ENCODE measurements at regions not wholly inside any gene's neighbourhood (a gene's known extent, or its start where the extent isn't known, plus 50 kb on each side); places are given as distances from the start of the nearest gene placed in this dataset.
A peak's percentile ranks its signal among the peaks of the same experiment; 100 is the strongest.
"Not testable (repeated sequence)": the region's sequence is repeated elsewhere in the genome, so short reads cannot be mapped to it uniquely, and the experiment has no call there.

GRCh38 chr4:65007841-65008439, 598.7 kb upstream of the TECRL start:
- H3K9me3 ChIP-seq (replicated peaks), result no peaks in the 10 kb centered on the region
- no peaks in the 10 kb centered on the region for H3K36me3 ChIP-seq
- H3K27ac ChIP-seq, result no peak overlapping the region
- H3K4me1 ChIP-seq (replicated peaks), result no peaks in the 10 kb centered on the region
- H3K4me3 ChIP-seq, result no peak overlapping the region
- H3K27me3 ChIP-seq (replicated peaks), result no peaks in the 10 kb centered on the region
- peak in 1 of 2 experiments; percentile 3 for DNase-seq (ENCODE audit: low read depth in 1 of 2, low spot score in 2 of 2)

GRCh38 chr4:64975177-64975576, 565.9 kb upstream of the TECRL start:
- Histone ChIP-seq H3K4me3 (no peak overlapping the region), H3K36me3 (no peaks in the 10 kb centered on the region), H3K27me3 (replicated peaks) (no peaks in the 10 kb centered on the region), H3K27ac (no peak overlapping the region), H3K9me3 (replicated peaks) (no peaks in the 10 kb centered on the region), H3K4me1 (replicated peaks) (no peaks in the 10 kb centered on the region)
- DNase-seq (ENCODE audit: low read depth in 1 of 2, low spot score in 2 of 2), result no peak

GRCh38 chr4:64969081-64969480, 559.8 kb upstream of the TECRL start:
- H3K4me3 ChIP-seq, result no peak overlapping the region
- no peaks in the 10 kb centered on the region for H3K9me3 ChIP-seq (replicated peaks)
- H3K36me3 ChIP-seq, result no peaks in the 10 kb centered on the region
- no peak overlapping the region for H3K27ac ChIP-seq
- no peaks in the 10 kb centered on the region for H3K4me1 ChIP-seq (replicated peaks)
- H3K27me3 ChIP-seq (replicated peaks), result no peaks in the 10 kb centered on the region
- no peak for DNase-seq (ENCODE audit: low read depth in 1 of 2, low spot score in 2 of 2)

- Histone ChIP-seq H3K27ac (no peak overlapping the region), H3K4me3 (no peak overlapping the region), H3K4me1 (replicated peaks) (no peaks in the 10 kb centered on the region), H3K27me3 (replicated peaks) (no peaks in the 10 kb centered on the region), H3K9me3 (replicated peaks) (no peaks in the 10 kb centered on the region), H3K36me3 (no peaks in the 10 kb centered on the region)
- no peak for DNase-seq (ENCODE audit: low read depth in 1 of 2, low spot score in 2 of 2)
These were observed 558.0 kb upstream of the TECRL start for GRCh38 chr4:64967286-64967685.

GRCh38 chr4:64960516-64960915, 551.3 kb upstream of the TECRL start:
- no peak overlapping the region for H3K27ac ChIP-seq
- H3K4me1 ChIP-seq (replicated peaks), result no peaks in the 10 kb centered on the region
- DNase-seq (ENCODE audit: low read depth in 1 of 2, low spot score in 2 of 2), result no peak
- H3K9me3 ChIP-seq (replicated peaks), result no peaks in the 10 kb centered on the region
- H3K36me3 ChIP-seq, result no peaks in the 10 kb centered on the region
- no peaks in the 10 kb centered on the region for H3K27me3 ChIP-seq (replicated peaks)
- H3K4me3 ChIP-seq, result no peak overlapping the region

GRCh38 chr4:64940698-64941097, 531.4 kb upstream of the TECRL start:
- Histone ChIP-seq H3K27ac (no peak overlapping the region), H3K36me3 (no peaks in the 10 kb centered on the region), H3K27me3 (replicated peaks) (no peaks in the 10 kb centered on the region), H3K9me3 (replicated peaks) (no peaks in the 10 kb centered on the region), H3K4me1 (replicated peaks) (no peaks in the 10 kb centered on the region), H3K4me3 (no peak overlapping the region)
- no peak for DNase-seq (ENCODE audit: low read depth in 1 of 2, low spot score in 2 of 2)

- Histone ChIP-seq H3K36me3 (no peaks in the 10 kb centered on the region), H3K27me3 (replicated peaks) (no peaks in the 10 kb centered on the region)
- DNase-seq (ENCODE audit: low read depth in 1 of 2, low spot score in 2 of 2), result no peak
These were observed 526.3 kb upstream of the TECRL start for GRCh38 chr4:64935469-64936001.

GRCh38 chr4:64911846-64912245, 502.6 kb upstream of the TECRL start:
- no peaks in the 10 kb centered on the region for H3K27me3 ChIP-seq (replicated peaks)
- H3K4me3 ChIP-seq, result no peak overlapping the region
- H3K9me3 ChIP-seq (replicated peaks), result no peaks in the 10 kb centered on the region
- no peaks in the 10 kb centered on the region for H3K36me3 ChIP-seq
- no peaks in the 10 kb centered on the region for H3K4me1 ChIP-seq (replicated peaks)
- H3K27ac ChIP-seq, result no peak overlapping the region
- no peak for DNase-seq (ENCODE audit: low read depth in 1 of 2, low spot score in 2 of 2)

More at GRCh38 chr4:64935469-64936001, 526.3 kb upstream of the TECRL start:
- Histone ChIP-seq H3K27ac (no peak overlapping the region), H3K4me1 (replicated peaks) (no peaks in the 10 kb centered on the region), H3K9me3 (replicated peaks) (no peaks in the 10 kb centered on the region), H3K4me3 (no peak overlapping the region)

GRCh38 chr4:64903986-64904385, 494.7 kb upstream of the TECRL start:
- H3K4me3 ChIP-seq, result no peak overlapping the region
- H3K36me3 ChIP-seq, result no peaks in the 10 kb centered on the region
- no peaks in the 10 kb centered on the region for H3K27me3 ChIP-seq (replicated peaks)
- H3K27ac ChIP-seq, result no peak overlapping the region
- no peak for DNase-seq (ENCODE audit: low read depth in 1 of 2, low spot score in 2 of 2)
- H3K4me1 ChIP-seq (replicated peaks), result no peaks in the 10 kb centered on the region
- no peaks in the 10 kb centered on the region for H3K9me3 ChIP-seq (replicated peaks)

GRCh38 chr4:64899563-64899962, 490.3 kb upstream of the TECRL start:
- Histone ChIP-seq H3K36me3 (no peaks in the 10 kb centered on the region), H3K9me3 (replicated peaks) (no peaks in the 10 kb centered on the region), H3K27ac (no peak overlapping the region), H3K4me1 (replicated peaks) (no peaks in the 10 kb centered on the region), H3K27me3 (replicated peaks) (no peaks in the 10 kb centered on the region), H3K4me3 (no peak overlapping the region)
- no peak for DNase-seq (ENCODE audit: low read depth in 1 of 2, low spot score in 2 of 2)

GRCh38 chr4:64899030-64899429, 489.8 kb upstream of the TECRL start:
- DNase-seq (ENCODE audit: low read depth in 1 of 2, low spot score in 2 of 2); H3K9me3 ChIP-seq (replicated peaks); H3K27me3 ChIP-seq (replicated peaks): not testable (repeated sequence)

GRCh38 chr4:64897683-64898082, 488.4 kb upstream of the TECRL start:
- no peak for DNase-seq (ENCODE audit: low read depth in 1 of 2, low spot score in 2 of 2)
- no peaks in the 10 kb centered on the region for H3K36me3 ChIP-seq
- H3K4me1 ChIP-seq (replicated peaks), result no peaks in the 10 kb centered on the region
- no peak overlapping the region for H3K27ac ChIP-seq
- H3K9me3 ChIP-seq (replicated peaks), result no peaks in the 10 kb centered on the region
- no peaks in the 10 kb centered on the region for H3K27me3 ChIP-seq (replicated peaks)
- no peak overlapping the region for H3K4me3 ChIP-seq

More at GRCh38 chr4:64899030-64899429, 489.8 kb upstream of the TECRL start:
- H3K36me3 ChIP-seq; H3K27ac ChIP-seq; H3K4me1 ChIP-seq (replicated peaks); H3K4me3 ChIP-seq: not testable (repeated sequence)

- Histone ChIP-seq H3K36me3 (no peaks in the 10 kb centered on the region), H3K4me3 (no peak overlapping the region), H3K27ac (no peak overlapping the region), H3K9me3 (replicated peaks) (no peaks in the 10 kb centered on the region), H3K27me3 (replicated peaks) (no peaks in the 10 kb centered on the region), H3K4me1 (replicated peaks) (no peaks in the 10 kb centered on the region)
- DNase-seq (ENCODE audit: low read depth in 1 of 2, low spot score in 2 of 2), result no peak
These were observed 485.8 kb upstream of the TECRL start for GRCh38 chr4:64895031-64895430.

GRCh38 chr4:64893205-64893604, 484.0 kb upstream of the TECRL start:
- no peak for DNase-seq (ENCODE audit: low read depth in 1 of 2, low spot score in 2 of 2)
- Histone ChIP-seq H3K36me3 (no peaks in the 10 kb centered on the region), H3K9me3 (replicated peaks) (no peaks in the 10 kb centered on the region)

More at GRCh38 chr4:64893205-64893604, 484.0 kb upstream of the TECRL start:
- H3K4me1 ChIP-seq (replicated peaks), result no peaks in the 10 kb centered on the region
- H3K27me3 ChIP-seq (replicated peaks), result no peaks in the 10 kb centered on the region
- no peak overlapping the region for H3K4me3 ChIP-seq
- H3K27ac ChIP-seq, result no peak overlapping the region
